ENCODE measurements at regions not wholly inside any gene's neighbourhood (a gene's known extent, or its start where the extent isn't known, plus 50 kb on each side); places are given as distances from the start of the nearest gene placed in this dataset.

DNA sequence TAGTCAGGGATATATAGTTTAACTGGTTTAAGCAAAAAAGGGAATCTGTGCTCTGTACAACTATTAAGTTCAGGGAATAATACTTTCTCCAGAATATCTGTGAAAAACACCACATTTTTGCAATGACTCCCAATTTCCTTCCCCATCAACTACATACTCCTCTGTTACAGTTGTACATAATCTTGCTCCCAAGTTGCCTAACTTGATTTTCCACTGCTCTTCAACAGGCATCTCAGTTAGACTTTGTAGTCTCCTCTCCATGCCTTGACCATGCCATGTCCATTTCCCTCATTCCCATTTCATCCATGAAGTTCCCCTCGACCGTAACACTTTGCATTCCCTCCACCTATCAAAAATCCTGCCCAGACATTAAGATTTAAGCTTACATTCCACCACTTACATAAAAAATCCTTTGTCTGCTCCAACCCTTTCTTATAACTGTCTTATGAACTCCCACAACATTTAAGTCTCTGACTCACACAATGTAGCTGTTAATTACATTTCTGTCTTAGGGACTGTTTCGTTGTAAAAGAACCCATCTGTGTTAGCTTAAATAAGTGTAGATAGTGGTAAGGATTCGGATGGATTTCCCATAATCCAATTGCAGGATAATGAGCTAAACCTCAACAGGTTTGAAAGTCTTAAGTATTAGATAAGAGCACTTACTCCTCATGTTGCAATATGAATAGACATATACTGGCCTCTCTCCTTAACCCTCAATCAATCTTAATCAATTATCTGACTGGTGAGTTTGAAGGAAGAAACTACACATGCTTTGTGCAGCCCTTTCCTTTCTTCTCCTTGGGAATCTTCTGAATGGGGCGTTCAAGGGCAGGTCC, 156.5 kb downstream of the PAWR start:
- no peak for DNase-seq

DNA sequence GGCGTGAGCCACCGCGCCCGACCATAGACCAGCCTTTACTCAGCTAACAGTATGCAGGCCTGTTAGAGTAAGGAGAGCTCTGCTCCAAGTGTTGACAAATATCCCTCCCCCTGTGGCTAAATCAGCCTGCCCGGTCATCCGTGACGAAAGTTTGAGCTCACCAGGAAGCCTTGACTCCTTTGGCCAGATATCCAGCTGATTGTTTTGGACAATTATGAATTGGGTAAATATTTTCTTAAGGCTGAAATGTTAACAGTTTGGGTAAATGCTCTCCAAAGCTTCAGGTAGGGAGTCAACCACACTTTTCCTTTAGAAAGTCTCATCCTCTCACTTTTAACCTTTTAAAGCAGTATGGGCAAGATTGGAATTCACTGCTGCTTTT, 157.9 kb downstream of the PAWR start:
- no peak for DNase-seq

- DNase-seq: no peak
Observed at GRCh38 chr12:79531518-79531917, 159.2 kb downstream of the PAWR start.

DNA sequence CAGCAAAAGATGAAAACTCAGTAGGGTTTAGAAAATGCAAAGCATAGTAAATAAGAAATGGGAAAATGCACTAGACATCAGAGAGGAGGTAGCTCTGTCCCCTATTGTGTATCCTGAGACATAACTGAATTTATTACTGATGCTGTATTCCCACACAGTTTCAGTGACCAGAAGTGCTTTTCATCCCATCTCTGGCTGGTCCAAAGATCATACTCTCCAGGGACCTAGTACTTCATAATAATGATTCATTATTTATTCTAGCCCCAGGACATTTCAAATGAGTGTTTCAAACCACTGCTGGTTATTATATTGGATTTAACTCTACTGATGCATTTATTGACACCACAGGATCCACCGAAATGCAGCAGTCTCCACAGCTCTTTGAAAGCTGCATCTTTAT, 163.3 kb downstream of the PAWR start:
- DNase-seq: no peak

GRCh38 chr12:79525357-79525756, 165.4 kb downstream of the PAWR start:
- no peak for DNase-seq

GRCh38 chr12:79524507-79525148, 166.1 kb downstream of the PAWR start:
- no peak for DNase-seq

GRCh38 chr12:79522989-79523386, 167.8 kb downstream of the PAWR start:
- no peak for DNase-seq

- DNase-seq: no peak
Observed at GRCh38 chr12:79522257-79522988, 168.3 kb downstream of the PAWR start.

DNA sequence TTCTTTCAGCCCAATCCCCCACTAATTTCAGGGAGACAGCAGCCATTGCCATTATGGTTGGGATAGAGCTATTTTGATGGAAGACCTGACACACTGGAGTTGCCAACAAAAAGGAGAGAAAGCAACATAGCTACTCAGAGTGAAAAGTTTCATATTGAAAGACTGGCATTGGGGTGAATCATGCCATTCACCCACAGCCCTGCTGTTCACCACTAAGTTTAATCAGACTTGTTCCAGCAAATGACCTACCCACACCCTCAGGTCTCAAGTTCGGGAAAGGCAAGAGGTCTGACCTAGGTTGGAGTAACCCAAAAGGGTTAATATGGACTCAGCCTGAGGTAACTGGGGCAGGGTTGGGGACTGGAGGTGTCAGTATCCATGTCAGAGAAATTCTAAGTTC, 169.2 kb downstream of the PAWR start:
- no peak for DNase-seq

- no peak for DNase-seq
Observed at GRCh38 chr12:79517363-79517762, 173.4 kb downstream of the PAWR start.

GRCh38 chr12:79515530-79515935, 175.2 kb downstream of the PAWR start:
- DNase-seq: no peak

GRCh38 chr12:79514730-79515529, 175.8 kb downstream of the PAWR start:
- peak; percentile 6 for DNase-seq

DNA sequence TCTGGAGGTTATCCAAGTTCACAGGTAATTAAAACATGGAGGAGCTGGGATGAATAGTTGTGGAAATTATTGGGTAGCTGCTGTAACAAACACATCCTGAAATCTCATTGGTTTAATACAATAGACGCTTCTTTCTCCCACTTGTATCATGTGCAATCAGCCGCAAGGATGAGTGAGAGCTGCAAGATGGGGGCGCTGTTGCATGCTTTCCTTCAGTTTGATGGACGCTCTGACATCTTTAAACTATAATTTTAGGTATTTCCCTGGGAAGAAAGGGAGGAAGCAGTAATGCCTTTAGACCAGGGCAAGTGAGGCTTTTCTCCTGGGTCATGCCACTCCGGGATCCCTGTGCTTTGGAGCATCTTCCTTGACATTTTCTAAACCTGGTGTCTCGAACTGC, 178.7 kb downstream of the PAWR start:
- DNase-seq: no peak

- no peak for DNase-seq
Observed at GRCh38 chr12:79508622-79509021, 182.1 kb downstream of the PAWR start.
